ENCODE measurements at regions not wholly inside any gene's neighbourhood (a gene's known extent, or its start where the extent isn't known, plus 50 kb on each side); places are given as distances from the start of the nearest gene placed in this dataset.
A peak's percentile ranks its signal among the peaks of the same experiment; 100 is the strongest.

DNA sequence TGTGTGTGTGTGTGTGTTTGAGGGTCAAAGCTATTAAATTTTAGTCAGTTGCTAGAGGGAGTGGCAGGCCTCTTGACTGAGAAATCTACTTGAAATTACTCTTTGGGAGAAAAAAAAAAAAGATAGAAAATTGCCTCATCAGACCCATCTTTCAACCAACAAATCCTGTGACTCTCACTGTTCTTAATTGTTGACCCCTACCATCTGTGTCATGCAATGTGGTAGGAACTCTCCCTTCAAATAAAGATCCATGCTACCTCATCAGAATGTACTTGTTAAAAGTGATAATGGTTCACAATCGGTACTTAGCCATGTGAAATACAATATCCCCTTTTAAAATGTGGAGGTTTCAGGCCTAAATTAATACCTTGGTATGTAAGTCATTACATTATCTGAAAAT, 670.8 kb upstream of the FANCL start:
- Histone ChIP-seq H4K20me1 (ENCODE audit: insufficient read depth) (no peaks in the 10 kb centered on the region), H3K4me3 (ENCODE audit: low read length) (peak overlapping the region; percentile 50), H3K36me3 (ENCODE audit: insufficient read depth, low read length) (no peaks in the 10 kb centered on the region), H2AFZ (ENCODE audit: low read depth, low read length) (no peak overlapping the region), H3K4me2 (ENCODE audit: low read length) (peak overlapping the region; percentile 10), H3F3A (ENCODE audit: insufficient read depth, low read length, poor library complexity, severe bottlenecking) (peaks cover 9% of the 10 kb centered on the region), H3K27ac (ENCODE audit: low read length) (peak overlapping the region; percentile 86), H3K9me2 (ENCODE audit: insufficient read depth, low read length) (no peaks in the 10 kb centered on the region), H3K9ac (ENCODE audit: low read length) (peak overlapping the region; percentile 62), H3K27me3 (ENCODE audit: insufficient read depth, low read depth, low read length) (no peaks in the 10 kb centered on the region), H3K9me3 (ENCODE audit: low read length) (no peaks in the 10 kb centered on the region), H3K79me2 (replicated peaks; ENCODE audit: insufficient read depth, low read length) (no peaks in the 10 kb centered on the region)
- no peak for TF ChIP-seq EZH2 (IDR thresholded peaks at IDR 0.05; ENCODE audit: borderline replicate concordance, insufficient read depth, low read length, poor library complexity, severe bottlenecking)
- TF ChIP-seq EP300 (conservative IDR thresholded peaks at IDR 0.05; ENCODE audit: poor library complexity, severe bottlenecking): no peak
- no peak for TF ChIP-seq MXI1 (conservative IDR thresholded peaks at IDR 0.05; ENCODE audit: poor library complexity, severe bottlenecking)
- TF ChIP-seq RAD21 (conservative IDR thresholded peaks at IDR 0.05): no peak
- no peak for TF ChIP-seq SMC3 (conservative IDR thresholded peaks at IDR 0.05; ENCODE audit: poor library complexity)
- TF ChIP-seq, protein P1, sequence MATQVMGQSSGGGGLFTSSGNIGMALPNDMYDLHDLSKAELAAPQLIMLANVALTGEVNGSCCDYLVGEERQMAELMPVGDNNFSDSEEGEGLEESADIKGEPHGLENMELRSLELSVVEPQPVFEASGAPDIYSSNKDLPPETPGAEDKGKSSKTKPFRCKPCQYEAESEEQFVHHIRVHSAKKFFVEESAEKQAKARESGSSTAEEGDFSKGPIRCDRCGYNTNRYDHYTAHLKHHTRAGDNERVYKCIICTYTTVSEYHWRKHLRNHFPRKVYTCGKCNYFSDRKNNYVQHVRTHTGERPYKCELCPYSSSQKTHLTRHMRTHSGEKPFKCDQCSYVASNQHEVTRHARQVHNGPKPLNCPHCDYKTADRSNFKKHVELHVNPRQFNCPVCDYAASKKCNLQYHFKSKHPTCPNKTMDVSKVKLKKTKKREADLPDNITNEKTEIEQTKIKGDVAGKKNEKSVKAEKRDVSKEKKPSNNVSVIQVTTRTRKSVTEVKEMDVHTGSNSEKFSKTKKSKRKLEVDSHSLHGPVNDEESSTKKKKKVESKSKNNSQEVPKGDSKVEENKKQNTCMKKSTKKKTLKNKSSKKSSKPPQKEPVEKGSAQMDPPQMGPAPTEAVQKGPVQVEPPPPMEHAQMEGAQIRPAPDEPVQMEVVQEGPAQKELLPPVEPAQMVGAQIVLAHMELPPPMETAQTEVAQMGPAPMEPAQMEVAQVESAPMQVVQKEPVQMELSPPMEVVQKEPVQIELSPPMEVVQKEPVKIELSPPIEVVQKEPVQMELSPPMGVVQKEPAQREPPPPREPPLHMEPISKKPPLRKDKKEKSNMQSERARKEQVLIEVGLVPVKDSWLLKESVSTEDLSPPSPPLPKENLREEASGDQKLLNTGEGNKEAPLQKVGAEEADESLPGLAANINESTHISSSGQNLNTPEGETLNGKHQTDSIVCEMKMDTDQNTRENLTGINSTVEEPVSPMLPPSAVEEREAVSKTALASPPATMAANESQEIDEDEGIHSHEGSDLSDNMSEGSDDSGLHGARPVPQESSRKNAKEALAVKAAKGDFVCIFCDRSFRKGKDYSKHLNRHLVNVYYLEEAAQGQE (IDR thresholded peaks at IDR 0.05; ENCODE audit: borderline replicate concordance): no peak
- TF ChIP-seq POLR2AphosphoS5 (IDR thresholded peaks at IDR 0.05): no peak

- Histone ChIP-seq H2AFZ (ENCODE audit: low read depth, low read length) (no peak overlapping the region), H3F3A (ENCODE audit: insufficient read depth, low read length, poor library complexity, severe bottlenecking) (peaks cover 7% of the 10 kb centered on the region), H3K9ac (ENCODE audit: low read length) (no peak overlapping the region), H3K4me3 (ENCODE audit: low read length) (no peak overlapping the region), H3K36me3 (ENCODE audit: insufficient read depth, low read length) (no peaks in the 10 kb centered on the region), H3K9me3 (ENCODE audit: low read length) (no peaks in the 10 kb centered on the region), H3K79me2 (replicated peaks; ENCODE audit: insufficient read depth, low read length) (no peaks in the 10 kb centered on the region), H4K20me1 (ENCODE audit: insufficient read depth) (no peaks in the 10 kb centered on the region), H3K27me3 (ENCODE audit: insufficient read depth, low read depth, low read length) (no peaks in the 10 kb centered on the region), H3K9me2 (ENCODE audit: insufficient read depth, low read length) (no peaks in the 10 kb centered on the region), H3K27ac (ENCODE audit: low read length) (no peak overlapping the region), H3K4me2 (ENCODE audit: low read length) (no peak overlapping the region)
- no peak for TF ChIP-seq SMC3 (conservative IDR thresholded peaks at IDR 0.05; ENCODE audit: poor library complexity)
- no peak for TF ChIP-seq POLR2AphosphoS5 (IDR thresholded peaks at IDR 0.05)
- no peak for TF ChIP-seq EP300 (conservative IDR thresholded peaks at IDR 0.05; ENCODE audit: poor library complexity, severe bottlenecking)
- TF ChIP-seq MXI1 (conservative IDR thresholded peaks at IDR 0.05; ENCODE audit: poor library complexity, severe bottlenecking): no peak
- TF ChIP-seq RAD21 (conservative IDR thresholded peaks at IDR 0.05): no peak
- TF ChIP-seq EZH2 (IDR thresholded peaks at IDR 0.05; ENCODE audit: borderline replicate concordance, insufficient read depth, low read length, poor library complexity, severe bottlenecking): no peak
- TF ChIP-seq, protein P1 (IDR thresholded peaks at IDR 0.05; ENCODE audit: borderline replicate concordance): no peak
- TF ChIP-seq TAF1 (IDR thresholded peaks at IDR 0.05; ENCODE audit: low read depth): no peak
- no peak for TF ChIP-seq CTCF (IDR thresholded peaks at IDR 0.05; ENCODE audit: poor library complexity, severe bottlenecking)
Observed at GRCh38 chr2:58908501-58909154, 667.5 kb upstream of the FANCL start.
